ENCODE measurements at regions not wholly inside any gene's neighbourhood (a gene's known extent, or its start where the extent isn't known, plus 50 kb on each side); places are given as distances from the start of the nearest gene placed in this dataset.

DNA sequence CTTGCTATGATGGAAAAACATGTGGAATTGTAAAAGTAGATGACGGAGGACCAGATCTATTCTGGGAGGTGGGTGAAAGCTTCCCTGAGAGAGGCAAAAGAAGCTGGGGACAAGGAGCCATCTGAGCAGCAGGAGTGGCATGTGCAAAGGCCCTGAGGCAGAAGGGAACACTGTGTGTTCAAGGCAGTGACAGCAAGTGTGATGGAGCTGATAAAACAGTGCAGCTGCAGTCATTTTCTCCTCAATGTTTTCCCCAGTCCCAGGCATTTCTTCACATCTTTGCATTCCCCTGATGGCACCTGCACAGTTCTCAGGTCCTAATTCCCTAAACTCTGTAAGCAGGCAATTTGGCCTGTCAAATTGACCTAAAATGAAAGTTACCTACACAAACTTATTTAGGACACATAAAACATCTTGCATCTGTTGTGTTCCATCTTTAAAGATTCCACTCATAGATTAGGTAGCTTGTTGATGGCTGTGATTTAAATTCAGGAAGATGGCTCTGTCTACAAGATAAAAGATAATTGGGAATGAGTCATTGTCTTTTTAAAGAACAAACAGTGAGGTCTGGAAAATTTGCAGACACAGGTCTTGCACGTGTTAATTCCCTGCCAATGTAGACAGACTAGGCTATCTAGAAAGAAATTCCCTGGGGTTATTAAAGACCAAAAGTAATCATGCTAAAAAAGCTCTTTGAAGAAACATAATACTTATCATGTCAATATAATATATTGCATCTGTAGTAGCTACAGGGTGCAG, 289.6 kb upstream of the SGCD start:
- intact Hi-C loops (cut with DNase I; ENCODE audit: low total_unique reads): no loop called here
- Histone ChIP-seq H3K27ac (no peak overlapping the region), H3K4me1 (no peaks in the 10 kb centered on the region), H3K9me3 (no peaks in the 10 kb centered on the region), H3K27me3 (replicated peaks in 1 of 7) (no peaks in the 10 kb centered on the region), H3K4me3 (no peak overlapping the region), H3K36me3 (no peaks in the 10 kb centered on the region)
- no peak for DNase-seq
- TF ChIP-seq POLR2A (IDR thresholded peaks at IDR 0.05) (no peak), CTCF (IDR thresholded peaks at IDR 0.05 in 8 of 11, conservative IDR thresholded peaks at IDR 0.05 in 3 of 11) (no peak), POLR2AphosphoS5 (IDR thresholded peaks at IDR 0.05) (no peak)
- 69 to 76% (median 75%) methylated on average over 2 of the region's 2 CpGs for WGBS, 5 donors

DNA sequence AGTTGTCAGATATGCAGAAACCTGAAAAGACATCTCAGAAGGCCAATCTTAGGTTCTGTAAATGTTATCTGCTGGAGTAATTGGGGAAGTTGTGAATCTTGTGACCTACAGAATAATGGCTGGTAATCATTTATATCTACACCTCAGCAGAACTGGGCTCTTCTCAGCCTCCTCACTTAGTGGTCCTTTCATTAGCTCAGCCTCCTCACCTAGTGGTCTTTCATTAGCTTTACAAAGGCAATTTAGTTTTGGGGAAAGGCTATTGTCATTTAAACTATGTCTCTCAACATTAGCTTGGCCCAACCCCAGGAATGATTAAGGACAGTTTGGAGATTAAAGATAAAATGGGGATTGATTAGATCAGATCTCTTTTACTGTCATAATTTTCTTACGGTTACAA, 284.2 kb upstream of the SGCD start:
- peaks cover 0 to 19% (median 2%) of the 10 kb centered on the region in 8 donors for H3K9me3 ChIP-seq
- intact Hi-C loops (cut with DNase I; ENCODE audit: low total_unique reads): no loop called here
- TF ChIP-seq POLR2AphosphoS5 (IDR thresholded peaks at IDR 0.05) (no peak), POLR2A (IDR thresholded peaks at IDR 0.05) (no peak), CTCF (IDR thresholded peaks at IDR 0.05 in 8 of 11, conservative IDR thresholded peaks at IDR 0.05 in 3 of 11) (no peak)
- WGBS, 5 donors: 79 to 93% (median 88%) methylated on average over 1 of the region's 1 CpG
- no peaks in the 10 kb centered on the region for H3K36me3 ChIP-seq
- H3K4me3 ChIP-seq: no peak overlapping the region
- DNase-seq: no peak
- no peak overlapping the region for H3K27ac ChIP-seq
- H3K27me3 ChIP-seq (replicated peaks in 1 of 7): no peaks in the 10 kb centered on the region
- H3K4me1 ChIP-seq: no peaks in the 10 kb centered on the region

DNA sequence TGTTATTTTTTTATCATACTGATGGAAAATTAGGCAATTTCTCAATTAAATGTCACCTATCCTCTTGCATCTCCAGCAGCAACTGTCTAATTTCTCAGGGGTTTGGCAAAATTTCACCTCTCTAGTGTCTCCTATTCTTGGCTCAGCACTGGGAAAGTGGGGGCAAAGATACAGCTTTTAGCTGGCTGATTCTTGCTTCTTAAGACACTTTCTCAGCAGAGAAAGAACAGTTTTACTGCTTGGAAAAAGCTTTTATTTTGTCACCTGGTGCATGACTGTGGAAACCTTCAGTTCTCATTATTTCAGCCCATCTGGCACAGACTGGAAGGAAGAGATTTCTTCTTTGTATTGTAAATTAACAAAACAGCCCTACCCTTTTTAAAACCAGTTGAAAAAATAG, 283.6 kb upstream of the SGCD start:
- intact Hi-C loops (cut with DNase I; ENCODE audit: low total_unique reads): no loop called here
- Histone ChIP-seq H3K36me3 (no peaks in the 10 kb centered on the region), H3K4me3 (no peak overlapping the region), H3K27ac (no peak overlapping the region), H3K9me3 (peaks cover 0 to 22% (median 2%) of the 10 kb centered on the region in 8 donors), H3K4me1 (no peaks in the 10 kb centered on the region), H3K27me3 (replicated peaks in 1 of 7) (no peaks in the 10 kb centered on the region)
- TF ChIP-seq CTCF (IDR thresholded peaks at IDR 0.05 in 8 of 11, conservative IDR thresholded peaks at IDR 0.05 in 3 of 11) (no peak), POLR2AphosphoS5 (IDR thresholded peaks at IDR 0.05) (no peak), POLR2A (IDR thresholded peaks at IDR 0.05) (no peak)
- no peak for DNase-seq

- H3K4me1 ChIP-seq: no peaks in the 10 kb centered on the region
- WGBS, 5 donors: 46 to 54% (median 49%) methylated on average over 3 of the region's 3 CpGs; no CpG with 5 or more reads in 1 of the 5 donors
- peaks cover 0 to 6% (median 0%) of the 10 kb centered on the region in 8 donors for H3K9me3 ChIP-seq
- intact Hi-C loops (cut with DNase I; ENCODE audit: low total_unique reads): no loop called here
- H3K4me3 ChIP-seq: no peak overlapping the region
- H3K27me3 ChIP-seq (replicated peaks in 1 of 7): no peaks in the 10 kb centered on the region
- no peaks in the 10 kb centered on the region for H3K36me3 ChIP-seq
- TF ChIP-seq POLR2AphosphoS5 (IDR thresholded peaks at IDR 0.05): no peak
- TF ChIP-seq CTCF (IDR thresholded peaks at IDR 0.05 in 8 of 11, conservative IDR thresholded peaks at IDR 0.05 in 3 of 11): no peak
- TF ChIP-seq POLR2A (IDR thresholded peaks at IDR 0.05): no peak
- no peak overlapping the region for H3K27ac ChIP-seq
- DNase-seq: no peak
Measured at GRCh38 chr5:156051972-156052371, 275.0 kb upstream of the SGCD start.

All from spleen (tissue), 11 donors.